ENCODE measurements at regions not wholly inside any gene's neighbourhood (a gene's known extent, or its start where the extent isn't known, plus 50 kb on each side); places are given as distances from the start of the nearest gene placed in this dataset.

- H3K27ac ChIP-seq (ENCODE audit: low read depth, low read length): no peak overlapping the region
- no peak for FAIRE-seq
- Mint-ChIP-seq H3K4me3 (ENCODE audit: unreplicated experiment) (no peak overlapping the region), H3K27ac (ENCODE audit: unreplicated experiment) (no peak overlapping the region), H3K9me3 (ENCODE audit: unreplicated experiment) (no peaks in the 10 kb centered on the region), H3K36me3 (ENCODE audit: low read depth, unreplicated experiment) (no peaks in the 10 kb centered on the region), H3K27me3 (ENCODE audit: low read depth, unreplicated experiment) (no peaks in the 10 kb centered on the region), H3K4me1 (ENCODE audit: low read depth, unreplicated experiment) (no peaks in the 10 kb centered on the region)
- H3K79me2 ChIP-seq (ENCODE audit: insufficient read depth, low read length): no peaks in the 10 kb centered on the region
- H2AFZ ChIP-seq (ENCODE audit: low read depth, low read length): no peak overlapping the region
- H3K4me3 ChIP-seq (ENCODE audit: insufficient read depth, low read depth, low read length): no peak overlapping the region
- H3K9me3 ChIP-seq (ENCODE audit: insufficient read depth, low read depth, low read length): no peaks in the 10 kb centered on the region
- no peak for DNase-seq (ENCODE audit: low read depth)
- H4K20me1 ChIP-seq (ENCODE audit: insufficient read depth, low read length): no peaks in the 10 kb centered on the region
- H3K36me3 ChIP-seq (ENCODE audit: insufficient read depth, low read length): no peaks in the 10 kb centered on the region
- no peak for TF ChIP-seq CTCF (IDR thresholded peaks at IDR 0.05; ENCODE audit: insufficient read depth, low read depth, low read length)
- TF ChIP-seq EZH2 (IDR thresholded peaks at IDR 0.05; ENCODE audit: insufficient read depth, low read length): no peak
- no peaks in the 10 kb centered on the region for H3K27me3 ChIP-seq (ENCODE audit: insufficient read depth, low read length)
- no peak overlapping the region for H3K4me2 ChIP-seq (ENCODE audit: low read length)
- no peak overlapping the region for H3K9ac ChIP-seq (ENCODE audit: low read length)
- H3K4me1 ChIP-seq (ENCODE audit: insufficient read depth, low read length): no peaks in the 10 kb centered on the region
Measured at GRCh38 chr11:41659985-41660384, 200.5 kb upstream of the LRRC4C start.

- no peaks in the 10 kb centered on the region for H3K27me3 ChIP-seq (ENCODE audit: insufficient read depth, low read length)
- no peak overlapping the region for H3K27ac ChIP-seq (ENCODE audit: low read depth, low read length)
- Mint-ChIP-seq H3K4me1 (ENCODE audit: low read depth, unreplicated experiment) (no peaks in the 10 kb centered on the region), H3K4me3 (ENCODE audit: unreplicated experiment) (no peak overlapping the region), H3K9me3 (ENCODE audit: unreplicated experiment) (no peaks in the 10 kb centered on the region), H3K36me3 (ENCODE audit: low read depth, unreplicated experiment) (no peaks in the 10 kb centered on the region), H3K27ac (ENCODE audit: unreplicated experiment) (no peak overlapping the region), H3K27me3 (ENCODE audit: low read depth, unreplicated experiment) (no peaks in the 10 kb centered on the region)
- H3K9me3 ChIP-seq (ENCODE audit: insufficient read depth, low read depth, low read length): no peaks in the 10 kb centered on the region
- TF ChIP-seq CTCF (IDR thresholded peaks at IDR 0.05; ENCODE audit: insufficient read depth, low read depth, low read length) (no peak), EZH2 (IDR thresholded peaks at IDR 0.05; ENCODE audit: insufficient read depth, low read length) (no peak)
- H2AFZ ChIP-seq (ENCODE audit: low read depth, low read length): no peak overlapping the region
- no peak overlapping the region for H3K9ac ChIP-seq (ENCODE audit: low read length)
- H3K4me1 ChIP-seq (ENCODE audit: insufficient read depth, low read length): no peaks in the 10 kb centered on the region
- no peaks in the 10 kb centered on the region for H4K20me1 ChIP-seq (ENCODE audit: insufficient read depth, low read length)
- FAIRE-seq: no peak
- no peak overlapping the region for H3K4me3 ChIP-seq (ENCODE audit: insufficient read depth, low read depth, low read length)
- H3K79me2 ChIP-seq (ENCODE audit: insufficient read depth, low read length): no peaks in the 10 kb centered on the region
- no peak for DNase-seq (ENCODE audit: low read depth)
- H3K4me2 ChIP-seq (ENCODE audit: low read length): no peak overlapping the region
- H3K36me3 ChIP-seq (ENCODE audit: insufficient read depth, low read length): no peaks in the 10 kb centered on the region
Measured at GRCh38 chr11:41660585-41660984, 201.1 kb upstream of the LRRC4C start.

DNA sequence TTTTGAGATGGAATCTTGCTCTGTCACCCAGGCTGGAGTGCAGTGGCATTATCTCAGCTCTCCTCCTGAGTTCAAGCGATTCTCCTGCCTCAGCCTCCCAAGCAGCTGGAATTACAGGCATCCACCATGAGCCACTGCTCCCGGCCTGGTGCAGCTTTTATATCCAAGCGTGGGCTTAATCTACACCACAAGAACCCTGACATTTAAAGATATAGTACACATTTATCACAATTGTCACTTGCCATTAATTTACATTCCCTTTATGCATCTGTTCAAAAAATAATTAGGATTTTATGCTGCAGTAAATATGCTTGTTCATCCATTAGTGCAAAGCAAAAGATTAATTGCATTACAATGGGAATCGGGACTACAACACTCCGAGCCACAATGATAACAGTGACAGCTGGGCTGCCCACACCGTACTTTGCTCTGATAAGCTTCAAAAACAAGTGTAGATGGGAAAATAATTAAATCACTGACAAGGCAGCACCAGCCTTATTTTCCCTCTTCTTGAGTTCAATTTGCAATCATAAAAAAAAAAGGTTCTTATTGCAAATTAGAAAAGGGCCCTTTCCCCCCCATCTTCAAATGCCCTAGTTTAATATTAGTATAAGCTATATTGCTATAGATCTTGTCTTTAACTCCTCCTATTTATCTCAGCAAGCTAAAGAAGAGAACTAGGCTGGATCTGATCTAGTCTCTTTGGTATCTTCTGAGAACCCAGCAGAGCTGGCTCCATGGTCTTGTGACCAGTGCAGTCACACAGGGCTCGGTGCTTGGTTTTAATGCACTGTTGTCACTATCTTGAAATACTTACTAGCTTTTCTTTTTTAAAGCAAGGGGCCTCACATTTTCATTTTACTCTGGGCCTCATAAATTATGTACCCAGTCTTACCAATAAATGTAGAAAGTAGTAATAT, 206.2 kb upstream of the LRRC4C start:
- H3K4me3 ChIP-seq (ENCODE audit: insufficient read depth, low read depth, low read length): no peak overlapping the region
- H3K27ac ChIP-seq (ENCODE audit: low read depth, low read length): no peak overlapping the region
- no peaks in the 10 kb centered on the region for H3K27me3 Mint-ChIP-seq (ENCODE audit: low read depth, unreplicated experiment)
- no peaks in the 10 kb centered on the region for H3K36me3 Mint-ChIP-seq (ENCODE audit: low read depth, unreplicated experiment)
- no peak overlapping the region for H2AFZ ChIP-seq (ENCODE audit: low read depth, low read length)
- no peaks in the 10 kb centered on the region for H3K27me3 ChIP-seq (ENCODE audit: insufficient read depth, low read length)
- no peak overlapping the region for H3K4me2 ChIP-seq (ENCODE audit: low read length)
- H3K9ac ChIP-seq (ENCODE audit: low read length): no peak overlapping the region
- DNase-seq (ENCODE audit: low read depth) (peak; percentile 14), FAIRE-seq (no peak)
- H3K36me3 ChIP-seq (ENCODE audit: insufficient read depth, low read length): no peaks in the 10 kb centered on the region
- H4K20me1 ChIP-seq (ENCODE audit: insufficient read depth, low read length): no peaks in the 10 kb centered on the region
- no peaks in the 10 kb centered on the region for H3K4me1 Mint-ChIP-seq (ENCODE audit: low read depth, unreplicated experiment)
- H3K27ac Mint-ChIP-seq (ENCODE audit: unreplicated experiment): no peak overlapping the region
- H3K9me3 ChIP-seq (ENCODE audit: insufficient read depth, low read depth, low read length): no peaks in the 10 kb centered on the region
- H3K79me2 ChIP-seq (ENCODE audit: insufficient read depth, low read length): no peaks in the 10 kb centered on the region
- no peak overlapping the region for H3K4me3 Mint-ChIP-seq (ENCODE audit: unreplicated experiment)
- H3K4me1 ChIP-seq (ENCODE audit: insufficient read depth, low read length): no peaks in the 10 kb centered on the region
- TF ChIP-seq CTCF (IDR thresholded peaks at IDR 0.05; ENCODE audit: insufficient read depth, low read depth, low read length) (no peak), EZH2 (IDR thresholded peaks at IDR 0.05; ENCODE audit: insufficient read depth, low read length) (no peak)
- H3K9me3 Mint-ChIP-seq (ENCODE audit: unreplicated experiment): no peaks in the 10 kb centered on the region
